Loucy (cell line): ENCODE measurements at regions not wholly inside any gene's neighbourhood (a gene's known extent, or its start where the extent isn't known, plus 50 kb on each side); places are given as distances from the start of the nearest gene placed in this dataset.
"Not testable (repeated sequence)": the region's sequence is repeated elsewhere in the genome, so short reads cannot be mapped to it uniquely, and the experiment has no call there.

Experiments used
- EZH2phosphoT487 ChIP-seq: fragments of 200-600 bp; IDR thresholded peaks from 2 replicates; pipeline ENCODE4 v1.6.1; 2018; ENCODE audit warnings: antibody characterized with exemption, mild to moderate bottlenecking, moderate library complexity, borderline replicate concordance
- TF ChIP-seq, protein P1 (sequence below): fragments of 200-600 bp; sonication (generic); conservative IDR thresholded peaks from 2 replicates; pipeline ENCODE4 v1.5.1; 2014; ENCODE audit warnings: mild to moderate bottlenecking, antibody characterized with exemption, low read length

- TF ChIP-seq, protein P1, sequence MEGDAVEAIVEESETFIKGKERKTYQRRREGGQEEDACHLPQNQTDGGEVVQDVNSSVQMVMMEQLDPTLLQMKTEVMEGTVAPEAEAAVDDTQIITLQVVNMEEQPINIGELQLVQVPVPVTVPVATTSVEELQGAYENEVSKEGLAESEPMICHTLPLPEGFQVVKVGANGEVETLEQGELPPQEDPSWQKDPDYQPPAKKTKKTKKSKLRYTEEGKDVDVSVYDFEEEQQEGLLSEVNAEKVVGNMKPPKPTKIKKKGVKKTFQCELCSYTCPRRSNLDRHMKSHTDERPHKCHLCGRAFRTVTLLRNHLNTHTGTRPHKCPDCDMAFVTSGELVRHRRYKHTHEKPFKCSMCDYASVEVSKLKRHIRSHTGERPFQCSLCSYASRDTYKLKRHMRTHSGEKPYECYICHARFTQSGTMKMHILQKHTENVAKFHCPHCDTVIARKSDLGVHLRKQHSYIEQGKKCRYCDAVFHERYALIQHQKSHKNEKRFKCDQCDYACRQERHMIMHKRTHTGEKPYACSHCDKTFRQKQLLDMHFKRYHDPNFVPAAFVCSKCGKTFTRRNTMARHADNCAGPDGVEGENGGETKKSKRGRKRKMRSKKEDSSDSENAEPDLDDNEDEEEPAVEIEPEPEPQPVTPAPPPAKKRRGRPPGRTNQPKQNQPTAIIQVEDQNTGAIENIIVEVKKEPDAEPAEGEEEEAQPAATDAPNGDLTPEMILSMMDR = not testable (repeated sequence)
- not testable (repeated sequence) for TF ChIP-seq EZH2phosphoT487
Observed at GRCh38 chr7:51386806-51387568, 70.4 kb upstream of the COBL start.
